ENCODE measurements at regions not wholly inside any gene's neighbourhood (a gene's known extent, or its start where the extent isn't known, plus 50 kb on each side); places are given as distances from the start of the nearest gene placed in this dataset.

DNA sequence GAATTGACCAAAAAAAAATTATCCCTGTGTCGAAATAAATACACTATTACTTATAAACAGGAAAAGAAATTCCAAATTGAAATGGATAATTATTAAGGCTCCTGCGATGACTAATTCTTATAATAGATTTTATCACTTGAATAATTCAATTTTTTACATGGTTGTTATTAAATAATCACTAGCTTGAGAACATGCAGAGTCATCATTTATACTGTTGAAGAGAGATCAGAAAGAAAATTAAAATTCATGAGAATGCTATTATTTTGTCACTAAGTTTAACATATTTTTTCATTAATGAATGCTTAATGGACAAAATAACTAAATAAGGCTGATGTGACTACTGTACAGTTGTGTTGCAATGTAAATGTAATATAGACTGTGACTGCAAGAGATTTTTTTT lies 1011.3 kb upstream of the C9orf72 start (continued):
- TF ChIP-seq HSF4 (CRISPR knock-in tag; IDR thresholded peaks at IDR 0.05; ENCODE audit: borderline replicate concordance) = no peak
- TF ChIP-seq, protein P1, sequence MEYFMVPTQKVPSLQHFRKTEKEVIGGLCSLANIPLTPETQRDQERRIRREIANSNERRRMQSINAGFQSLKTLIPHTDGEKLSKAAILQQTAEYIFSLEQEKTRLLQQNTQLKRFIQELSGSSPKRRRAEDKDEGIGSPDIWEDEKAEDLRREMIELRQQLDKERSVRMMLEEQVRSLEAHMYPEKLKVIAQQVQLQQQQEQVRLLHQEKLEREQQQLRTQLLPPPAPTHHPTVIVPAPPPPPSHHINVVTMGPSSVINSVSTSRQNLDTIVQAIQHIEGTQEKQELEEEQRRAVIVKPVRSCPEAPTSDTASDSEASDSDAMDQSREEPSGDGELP (CRISPR knock-in tag; IDR thresholded peaks at IDR 0.05; ENCODE audit: borderline replicate concordance) = no peak

DNA sequence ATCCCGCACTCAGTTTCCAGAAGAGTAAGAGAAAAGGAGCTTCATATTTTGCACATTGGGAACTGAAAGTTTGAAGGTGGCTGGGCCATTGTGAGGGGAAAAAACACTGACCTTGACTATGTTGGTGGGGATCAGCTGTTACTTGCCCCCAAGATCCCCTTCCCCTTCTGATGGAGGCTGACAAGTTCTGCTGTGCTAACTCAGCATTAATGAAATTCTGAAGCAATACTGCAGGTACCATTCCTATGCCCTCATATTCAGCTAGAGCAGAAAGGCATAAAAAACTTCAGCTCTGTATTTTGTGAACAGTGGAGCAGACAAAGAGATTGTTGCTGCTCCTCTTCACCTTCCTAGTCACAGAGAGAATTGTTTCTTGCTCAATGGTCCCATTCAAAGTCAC lies 1013.8 kb upstream of the C9orf72 start:
- ChIA-PET CTCF (ENCODE audit: low intra/inter-chr PET ratio) (no interaction called here), POLR2A (no interaction called here)
- no peaks in the 10 kb centered on the region for H3K27me3 ChIP-seq (ENCODE audit: control insufficient read depth in 2 of 2, insufficient read depth in 2 of 2, low read length in 2 of 2)
- WGBS (ENCODE audit: insufficient coverage, low coverage, missing lambda C conversion rate) = no CpG with 5 or more reads among the region's 1 CpG
- H3K36me3 ChIP-seq (ENCODE audit: control insufficient read depth, insufficient read depth, low read length) = no peaks in the 10 kb centered on the region
- H3K4me3 ChIP-seq = no peak overlapping the region
- no peak overlapping the region for H3K9ac ChIP-seq (ENCODE audit: insufficient read depth in 1 of 2, low read depth in 2 of 2, low read length in 2 of 2)
- BruUV-seq (replicated peaks) = no TSS peak
- FAIRE-seq (no peak), ATAC-seq (no peak), DNase-seq (ENCODE audit: extremely low read depth in 1 of 4, low spot score in 3 of 4) (no peak)
- H3K9me3 ChIP-seq (replicated peaks; ENCODE audit: control insufficient read depth, insufficient read depth, low read depth, low read length) = no peaks in the 10 kb centered on the region
- H3K4me2 ChIP-seq (ENCODE audit: insufficient read depth, low read length) = no peak overlapping the region
- in situ Hi-C loops (cut with MboI) (no loop called here), intact Hi-C loops (cut with micrococcal nuclease) (no loop called here)
- H2AFZ ChIP-seq (ENCODE audit: low read depth, low read length) = no peak overlapping the region
- H3K27ac ChIP-seq (ENCODE audit: extremely low read depth, low read depth, low read length) = no peak overlapping the region
- H4K20me1 ChIP-seq (replicated peaks; ENCODE audit: control insufficient read depth, insufficient read depth, low read length) = no peaks in the 10 kb centered on the region
- H3K9me1 ChIP-seq (ENCODE audit: control insufficient read depth, insufficient read depth, low read length) = no peaks in the 10 kb centered on the region
- H3K79me2 ChIP-seq (ENCODE audit: control insufficient read depth, insufficient read depth, low read length) = no peaks in the 10 kb centered on the region
- H3K4me1 ChIP-seq (replicated peaks in 1 of 2; ENCODE audit: control insufficient read depth in 2 of 2, insufficient read depth in 2 of 2, low read length in 2 of 2) = no peaks in the 10 kb centered on the region
- no peak for TF ChIP-seq ZNF431 (CRISPR knock-in tag; IDR thresholded peaks at IDR 0.05)

DNA sequence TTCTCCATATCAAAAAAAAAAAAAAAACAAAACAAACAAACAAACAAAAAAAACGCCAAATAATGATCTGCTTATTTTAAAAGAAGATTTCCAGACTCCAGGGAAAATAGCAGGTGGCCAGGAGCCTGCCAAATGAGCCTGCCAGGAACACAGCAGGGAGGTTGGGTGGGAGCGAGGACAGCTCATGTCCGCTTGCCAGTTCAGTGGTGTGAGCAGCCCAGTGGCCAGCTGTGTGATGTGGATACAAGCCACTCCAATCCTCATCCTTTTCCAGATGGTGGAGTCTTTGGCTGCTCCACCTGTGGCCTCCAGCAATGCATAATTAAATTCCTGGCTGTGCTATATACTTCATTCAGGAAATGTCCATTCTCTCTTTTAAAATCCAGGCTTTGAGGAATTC lies 1025.1 kb upstream of the C9orf72 start:
- ChIA-PET CTCF (ENCODE audit: low intra/inter-chr PET ratio) (no interaction called here), POLR2A (no interaction called here)
- intact Hi-C loops (cut with micrococcal nuclease) (no loop called here), in situ Hi-C loops (cut with MboI) (no loop called here)
- H3K79me2 ChIP-seq (ENCODE audit: control insufficient read depth, insufficient read depth, low read length) = no peaks in the 10 kb centered on the region
- DNase-seq (ENCODE audit: extremely low read depth in 1 of 4, low spot score in 3 of 4) = no peak
- no CpG with 5 or more reads among the region's 3 CpGs for WGBS (ENCODE audit: insufficient coverage, low coverage, missing lambda C conversion rate)
- no peak overlapping the region for H3K4me3 ChIP-seq
- H2AFZ ChIP-seq (ENCODE audit: low read depth, low read length) = no peak overlapping the region
- no peak for ATAC-seq
- no peak for FAIRE-seq
- H3K27ac ChIP-seq (ENCODE audit: extremely low read depth, low read depth, low read length) = no peak overlapping the region
- H3K9ac ChIP-seq (ENCODE audit: insufficient read depth in 1 of 2, low read depth in 2 of 2, low read length in 2 of 2) = no peak overlapping the region
- no peaks in the 10 kb centered on the region for H3K36me3 ChIP-seq (ENCODE audit: control insufficient read depth, insufficient read depth, low read length)
- BruUV-seq (replicated peaks) = no TSS peak
- H4K20me1 ChIP-seq (replicated peaks; ENCODE audit: control insufficient read depth, insufficient read depth, low read length) = no peaks in the 10 kb centered on the region
- no peaks in the 10 kb centered on the region for H3K9me3 ChIP-seq (replicated peaks; ENCODE audit: control insufficient read depth, insufficient read depth, low read depth, low read length)
- H3K9me1 ChIP-seq (ENCODE audit: control insufficient read depth, insufficient read depth, low read length) = no peaks in the 10 kb centered on the region
- no peaks in the 10 kb centered on the region for H3K4me1 ChIP-seq (replicated peaks in 1 of 2; ENCODE audit: control insufficient read depth in 2 of 2, insufficient read depth in 2 of 2, low read length in 2 of 2)
- H3K4me2 ChIP-seq (ENCODE audit: insufficient read depth, low read length) = no peak overlapping the region
- H3K27me3 ChIP-seq (ENCODE audit: control insufficient read depth in 2 of 2, insufficient read depth in 2 of 2, low read length in 2 of 2) = no peaks in the 10 kb centered on the region
- no peak for TF ChIP-seq PCBP1 (IDR thresholded peaks at IDR 0.05; ENCODE audit: low read depth, low read length, poor library complexity, severe bottlenecking)
- TF ChIP-seq CBFB (CRISPR knock-in tag; IDR thresholded peaks at IDR 0.05) = no peak
- no peak for TF ChIP-seq ZNF253 (CRISPR knock-in tag; conservative IDR thresholded peaks at IDR 0.05)
- TF ChIP-seq FOXP1 (CRISPR knock-in tag; IDR thresholded peaks at IDR 0.05) = no peak
- TF ChIP-seq, protein P2, sequence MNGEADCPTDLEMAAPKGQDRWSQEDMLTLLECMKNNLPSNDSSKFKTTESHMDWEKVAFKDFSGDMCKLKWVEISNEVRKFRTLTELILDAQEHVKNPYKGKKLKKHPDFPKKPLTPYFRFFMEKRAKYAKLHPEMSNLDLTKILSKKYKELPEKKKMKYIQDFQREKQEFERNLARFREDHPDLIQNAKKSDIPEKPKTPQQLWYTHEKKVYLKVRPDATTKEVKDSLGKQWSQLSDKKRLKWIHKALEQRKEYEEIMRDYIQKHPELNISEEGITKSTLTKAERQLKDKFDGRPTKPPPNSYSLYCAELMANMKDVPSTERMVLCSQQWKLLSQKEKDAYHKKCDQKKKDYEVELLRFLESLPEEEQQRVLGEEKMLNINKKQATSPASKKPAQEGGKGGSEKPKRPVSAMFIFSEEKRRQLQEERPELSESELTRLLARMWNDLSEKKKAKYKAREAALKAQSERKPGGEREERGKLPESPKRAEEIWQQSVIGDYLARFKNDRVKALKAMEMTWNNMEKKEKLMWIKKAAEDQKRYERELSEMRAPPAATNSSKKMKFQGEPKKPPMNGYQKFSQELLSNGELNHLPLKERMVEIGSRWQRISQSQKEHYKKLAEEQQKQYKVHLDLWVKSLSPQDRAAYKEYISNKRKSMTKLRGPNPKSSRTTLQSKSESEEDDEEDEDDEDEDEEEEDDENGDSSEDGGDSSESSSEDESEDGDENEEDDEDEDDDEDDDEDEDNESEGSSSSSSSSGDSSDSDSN (IDR thresholded peaks at IDR 0.05; ENCODE audit: borderline replicate concordance in 1 of 2, low read depth in 2 of 2, low read length in 2 of 2) = no peak
- TF ChIP-seq, protein P3, sequence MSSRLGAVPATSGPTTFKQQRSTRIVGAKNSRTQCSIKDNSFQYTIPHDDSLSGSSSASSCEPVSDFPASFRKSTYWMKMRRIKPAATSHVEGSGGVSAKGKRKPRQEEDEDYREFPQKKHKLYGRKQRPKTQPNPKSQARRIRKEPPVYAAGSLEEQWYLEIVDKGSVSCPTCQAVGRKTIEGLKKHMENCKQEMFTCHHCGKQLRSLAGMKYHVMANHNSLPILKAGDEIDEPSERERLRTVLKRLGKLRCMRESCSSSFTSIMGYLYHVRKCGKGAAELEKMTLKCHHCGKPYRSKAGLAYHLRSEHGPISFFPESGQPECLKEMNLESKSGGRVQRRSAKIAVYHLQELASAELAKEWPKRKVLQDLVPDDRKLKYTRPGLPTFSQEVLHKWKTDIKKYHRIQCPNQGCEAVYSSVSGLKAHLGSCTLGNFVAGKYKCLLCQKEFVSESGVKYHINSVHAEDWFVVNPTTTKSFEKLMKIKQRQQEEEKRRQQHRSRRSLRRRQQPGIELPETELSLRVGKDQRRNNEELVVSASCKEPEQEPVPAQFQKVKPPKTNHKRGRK (tag; IDR thresholded peaks at IDR 0.05) = no peak

Data from K562 (cell line).